Activated CD4-positive, CD25-positive, alpha-beta regulatory T cell treated with anti-CD3 and anti-CD28 coated beads, Interleukin-2, amount 50 U/mL, for 24 hours (primary cell): ENCODE measurements at regions not wholly inside any gene's neighbourhood (a gene's known extent, or its start where the extent isn't known, plus 50 kb on each side); places are given as distances from the start of the nearest gene placed in this dataset.
"Not testable (repeated sequence)": the region's sequence is repeated elsewhere in the genome, so short reads cannot be mapped to it uniquely, and the experiment has no call there.

ENCODE experiments used
- ATAC-seq, 2 donors: fragments of 150-1000 bp; cut with Tn5 transposase; one replicate each; pipeline ENCODE4 v1.10.0; 2021; ENCODE audit warnings: mild to moderate bottlenecking in 1 of 2, moderate library complexity in 1 of 2

DNA sequence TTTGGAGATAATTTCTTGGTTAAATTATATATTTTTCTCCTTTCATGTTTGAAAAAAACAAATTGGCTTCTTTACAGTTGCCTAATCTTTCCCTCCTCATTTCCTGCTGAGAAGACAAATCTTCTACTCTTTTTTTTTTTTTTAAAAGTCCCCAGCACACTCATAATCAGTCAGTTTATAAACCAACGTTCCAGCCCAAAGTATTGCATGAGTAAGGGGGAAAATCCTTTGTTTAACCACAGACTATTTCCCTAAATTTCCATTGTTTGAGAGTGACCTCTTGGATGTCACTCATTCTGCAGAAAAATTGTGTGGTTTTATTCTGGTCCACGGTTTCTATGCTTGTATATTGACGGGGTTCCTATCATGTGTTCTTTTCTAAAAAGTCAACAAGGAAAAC lies 55.1 kb upstream of the TLR4 start:
- no peak for ATAC-seq

DNA sequence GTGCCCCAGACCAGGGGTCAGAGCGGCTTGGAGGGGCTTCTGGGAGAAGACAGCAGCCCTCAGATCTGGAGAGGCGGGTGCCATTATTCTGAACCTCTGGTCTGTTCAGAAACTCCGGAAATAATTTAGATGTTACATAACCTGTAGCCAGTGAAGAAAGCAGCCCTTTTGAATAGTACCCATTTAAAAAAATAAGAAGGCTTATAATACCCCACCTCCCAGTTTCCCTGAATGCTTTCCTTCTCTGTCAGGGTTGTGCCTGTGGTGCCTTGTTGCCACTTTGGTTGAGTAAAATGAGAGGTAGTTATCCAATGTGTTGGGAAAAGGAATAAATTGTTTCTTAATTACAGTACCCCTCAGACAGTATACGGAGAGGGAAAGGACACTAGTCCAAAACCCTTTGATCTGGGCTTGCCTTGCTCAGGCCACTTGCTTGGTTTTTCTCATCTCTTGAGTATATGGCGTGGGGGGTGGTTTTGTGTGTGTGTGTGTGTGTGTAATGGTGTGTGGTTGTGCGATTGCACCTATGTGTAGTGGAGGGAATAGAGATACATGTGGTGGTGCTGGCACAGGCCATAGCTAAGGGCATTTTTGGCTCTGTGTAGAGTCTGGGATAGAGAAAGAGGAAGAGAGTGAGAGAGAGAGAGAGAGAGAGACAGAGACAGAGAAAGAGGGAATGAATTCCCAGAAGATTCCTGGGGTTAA lies 59.1 kb upstream of the TLR4 start:
- ATAC-seq, result no peak

DNA sequence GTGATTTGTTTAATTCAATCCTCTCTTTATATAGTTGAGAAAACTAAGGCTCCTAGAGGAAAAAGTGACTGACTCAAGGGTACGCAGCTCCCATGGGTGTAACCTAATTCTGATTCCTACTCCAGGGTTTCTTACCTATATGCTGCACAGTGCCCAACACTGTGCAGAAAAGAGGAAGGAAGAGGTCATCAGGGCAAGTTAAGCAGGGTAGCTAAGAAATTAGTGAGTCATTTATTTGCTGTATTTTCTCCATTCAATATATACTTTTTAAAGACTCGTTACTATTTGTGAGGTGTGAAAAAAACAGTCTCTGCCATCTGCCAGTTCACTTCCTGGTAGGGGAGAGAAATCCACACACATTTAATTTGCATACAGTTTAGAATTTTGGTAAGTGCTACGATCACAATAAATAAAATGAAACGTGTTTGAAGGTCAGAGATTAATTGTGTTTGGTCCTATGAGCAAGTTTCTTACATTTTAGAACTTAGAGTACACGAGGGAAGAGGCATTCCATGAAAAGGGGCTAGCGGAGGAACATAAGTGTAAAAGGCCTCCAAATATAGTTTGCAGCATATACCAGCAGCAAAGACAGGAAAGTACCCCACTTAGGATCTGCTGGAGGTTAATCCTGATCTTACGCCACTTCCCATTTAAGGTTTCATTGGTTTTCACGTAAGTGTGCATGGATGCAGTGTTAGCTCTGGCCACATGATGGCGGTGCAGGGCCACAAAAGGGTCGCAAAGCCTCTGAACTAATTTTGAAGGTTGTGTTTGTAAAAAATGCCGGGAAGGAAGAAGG lies 59.9 kb upstream of the TLR4 start:
- ATAC-seq, result no peak

DNA sequence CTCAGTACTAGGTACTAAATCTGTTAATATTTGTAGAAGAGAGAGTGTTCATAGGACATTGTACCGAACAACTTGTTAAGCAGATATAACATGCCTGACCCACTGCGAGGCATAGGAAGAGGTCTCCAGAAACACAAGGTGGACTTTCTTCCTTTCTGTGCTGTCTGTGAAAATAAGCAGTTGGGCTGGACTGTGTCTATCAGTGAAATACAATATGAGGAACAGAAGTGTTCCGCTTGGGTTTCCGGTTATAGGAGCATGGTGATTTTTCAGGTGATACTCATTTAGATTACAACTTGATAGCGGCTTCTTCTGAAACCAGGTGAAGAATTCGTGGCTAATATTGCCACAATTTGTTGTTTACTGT lies 60.9 kb upstream of the TLR4 start:
- ATAC-seq, result no peak

DNA sequence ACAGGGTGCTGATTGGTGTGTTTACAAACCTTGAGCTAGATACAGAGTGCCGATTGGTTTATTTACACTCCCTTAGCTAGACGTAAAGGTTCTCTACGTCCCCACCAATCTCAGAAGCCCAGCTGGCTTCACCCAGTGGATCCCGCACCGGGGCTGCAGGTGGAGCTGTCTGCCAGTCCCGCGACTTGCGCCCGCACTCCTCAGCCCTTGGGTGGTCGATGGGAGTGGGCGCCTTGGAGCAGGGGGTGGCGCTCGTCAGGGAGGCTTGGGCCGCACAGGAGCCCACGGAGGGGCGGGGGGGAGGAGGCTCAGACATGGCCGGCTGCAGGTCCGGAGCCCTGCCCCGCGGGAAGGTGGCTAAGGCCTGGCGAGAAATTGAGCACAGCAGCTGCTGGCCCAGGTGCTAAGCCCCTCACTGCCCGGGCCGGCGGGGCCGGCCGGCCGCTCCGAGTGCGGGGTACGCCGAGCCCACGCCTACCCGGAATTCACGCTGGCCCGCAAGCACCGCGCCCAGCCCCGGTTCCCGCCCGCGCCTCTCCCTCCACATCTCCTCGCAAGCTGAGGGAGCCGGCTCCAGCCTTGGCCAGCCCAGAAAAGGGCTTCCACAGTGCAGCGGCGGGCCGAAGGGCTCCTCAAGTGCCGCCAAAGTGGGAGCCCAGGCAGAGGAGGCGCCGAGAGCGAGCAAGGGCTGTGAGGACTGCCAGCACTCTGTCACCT lies 61.5 kb upstream of the TLR4 start:
- not testable (repeated sequence) for ATAC-seq

DNA sequence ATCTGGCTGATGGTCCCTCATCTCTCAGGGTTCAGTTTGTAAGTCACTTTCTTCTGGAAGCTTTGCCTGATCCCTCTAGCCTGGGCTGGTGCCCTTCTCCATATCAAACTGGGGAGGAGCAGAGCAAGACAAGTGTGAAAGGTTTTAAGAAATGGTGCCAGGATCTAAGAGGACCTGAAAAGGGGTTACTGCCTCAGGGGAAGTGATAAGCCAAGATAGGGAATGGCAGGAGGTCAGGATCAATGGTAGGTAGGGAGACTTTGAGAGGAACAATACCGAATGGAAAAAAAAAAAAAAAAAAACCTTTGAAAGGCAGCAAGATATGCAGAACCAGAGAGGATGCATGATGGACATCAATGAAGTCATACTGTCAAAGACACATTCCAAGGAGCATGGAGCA lies 67.5 kb upstream of the TLR4 start:
- ATAC-seq, result no peak

DNA sequence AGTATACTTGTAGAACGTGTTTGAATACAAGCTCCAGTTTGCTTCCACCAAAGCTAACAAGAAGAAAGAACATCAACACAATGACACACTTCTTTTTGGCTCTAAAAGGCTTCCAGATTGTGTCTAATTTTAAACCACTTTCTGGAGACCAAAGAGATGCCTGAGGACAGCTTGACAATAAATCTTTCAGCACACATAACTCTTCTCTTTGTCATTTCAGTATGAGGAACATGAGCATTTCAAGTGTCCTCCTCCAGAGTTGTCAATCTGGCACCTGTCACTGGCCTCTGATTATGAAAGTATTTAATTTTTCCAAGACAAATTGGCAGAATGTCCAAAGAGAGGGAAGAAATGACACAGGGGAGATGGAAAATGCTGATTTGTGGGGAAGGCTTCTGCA lies 79.0 kb upstream of the TLR4 start:
- ATAC-seq, result no peak

DNA sequence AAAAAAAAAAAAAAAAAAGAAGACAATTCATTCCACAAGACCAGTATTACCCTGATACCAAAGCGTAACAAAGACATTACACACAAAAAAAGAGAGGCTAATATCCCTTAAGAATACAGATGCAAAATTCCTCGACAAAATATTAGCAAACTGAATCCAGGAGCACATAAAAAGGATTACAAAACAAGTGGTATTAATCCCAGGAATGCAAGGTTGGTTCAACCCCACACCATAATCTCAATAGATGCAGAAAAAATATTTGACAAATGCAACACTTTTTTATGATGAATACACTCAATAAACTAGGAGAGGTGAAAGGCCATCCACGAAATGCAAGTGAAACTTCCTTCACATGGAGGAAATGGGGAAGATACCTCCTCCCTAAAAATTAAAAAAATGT lies 80.1 kb upstream of the TLR4 start:
- no peak for ATAC-seq

DNA sequence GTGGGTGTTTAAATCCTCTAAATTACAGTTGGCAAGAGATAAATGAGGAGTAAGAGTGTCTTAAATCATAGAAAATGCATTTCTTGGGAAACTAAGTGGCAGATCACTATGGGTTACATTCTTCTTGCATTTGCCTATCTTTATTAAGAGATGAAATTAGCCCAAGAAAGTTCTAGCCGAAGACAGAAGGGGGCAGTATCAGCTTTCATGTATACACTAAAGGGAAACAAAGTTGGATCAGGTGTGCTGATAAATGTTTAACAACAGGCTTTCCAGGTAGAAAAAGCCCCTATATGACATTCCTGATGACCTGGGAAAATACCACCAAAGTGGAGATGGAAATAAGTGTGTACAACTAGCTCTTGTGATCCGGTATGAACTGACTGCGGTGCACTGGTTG lies 81.9 kb upstream of the TLR4 start:
- ATAC-seq, result no peak

DNA sequence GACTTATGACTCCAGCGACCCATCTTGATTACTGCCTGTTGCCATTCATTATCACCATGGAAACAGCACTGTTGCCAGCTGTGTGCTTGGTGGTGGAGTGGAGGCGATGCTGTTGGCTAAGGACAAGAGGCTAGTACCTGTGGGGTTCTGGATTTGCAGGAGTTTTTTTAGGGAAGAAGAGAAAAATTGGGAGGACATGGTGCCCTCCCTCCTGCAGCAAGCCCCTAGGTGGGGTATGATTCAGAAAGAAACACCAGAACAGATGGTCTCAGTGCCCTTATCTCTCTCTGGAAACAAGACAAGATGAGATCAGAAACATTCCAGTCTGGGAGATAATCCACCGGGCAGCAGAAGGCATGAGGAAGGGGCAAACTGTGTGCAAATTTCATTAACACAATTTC lies 87.8 kb upstream of the TLR4 start:
- ATAC-seq, result no peak

DNA sequence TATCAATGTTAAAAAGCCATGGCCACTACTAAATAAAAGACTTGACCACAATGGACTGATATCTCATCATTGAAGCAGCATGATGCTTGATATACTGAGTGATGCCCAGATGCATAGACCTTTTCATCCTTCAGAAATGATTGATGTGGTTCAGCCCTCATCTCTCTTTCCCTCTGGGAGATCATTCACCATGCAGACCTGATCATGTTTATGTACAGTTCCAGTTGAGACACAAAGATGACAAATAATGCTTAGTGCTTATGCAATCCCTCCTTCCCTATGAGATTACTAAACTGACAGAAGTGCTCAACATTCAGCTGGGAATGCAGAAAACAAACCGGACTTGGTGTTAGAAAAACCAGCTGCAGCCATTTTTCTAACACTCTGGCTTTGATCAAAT lies 91.9 kb upstream of the TLR4 start:
- ATAC-seq, result no peak

DNA sequence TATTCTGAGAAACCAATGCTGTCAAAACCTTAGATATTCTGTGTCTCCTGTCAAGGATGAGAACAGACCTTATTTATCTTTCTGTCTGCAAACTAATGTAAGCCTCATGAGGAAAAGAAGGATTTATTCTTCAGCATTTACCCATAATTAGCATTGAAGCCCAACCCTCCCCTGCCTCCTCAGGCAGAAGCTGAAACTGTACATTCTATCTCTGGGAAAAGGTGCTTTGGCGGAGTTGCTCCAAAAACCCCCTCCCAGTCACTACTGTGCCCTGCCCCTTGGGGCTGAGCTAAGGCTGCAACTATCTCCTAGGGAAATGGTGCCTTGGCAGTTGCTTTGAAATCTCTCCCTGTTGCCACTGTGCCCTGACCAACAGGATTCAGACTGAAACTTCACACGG lies 106.2 kb upstream of the TLR4 start:
- ATAC-seq, result no peak

DNA sequence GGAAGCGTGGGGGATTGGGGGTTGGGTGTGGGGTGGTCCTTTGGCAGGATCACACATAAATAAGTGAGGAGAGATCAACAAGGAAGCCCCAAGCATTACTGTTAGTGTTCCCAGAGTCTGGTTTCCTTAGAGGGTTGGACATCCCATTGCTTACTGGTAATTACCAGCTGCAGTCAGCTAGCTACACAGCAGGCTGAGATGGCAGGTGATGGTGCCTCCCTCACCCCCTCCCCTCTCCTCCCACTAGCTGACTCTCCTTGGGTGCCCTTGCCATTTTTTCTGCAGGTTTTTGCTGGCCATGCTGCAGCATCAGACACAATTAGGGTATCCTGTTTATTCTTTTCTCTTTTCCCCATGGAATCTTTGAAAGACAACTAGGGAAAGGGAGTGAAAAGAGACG lies 107.5 kb upstream of the TLR4 start:
- no peak for ATAC-seq

DNA sequence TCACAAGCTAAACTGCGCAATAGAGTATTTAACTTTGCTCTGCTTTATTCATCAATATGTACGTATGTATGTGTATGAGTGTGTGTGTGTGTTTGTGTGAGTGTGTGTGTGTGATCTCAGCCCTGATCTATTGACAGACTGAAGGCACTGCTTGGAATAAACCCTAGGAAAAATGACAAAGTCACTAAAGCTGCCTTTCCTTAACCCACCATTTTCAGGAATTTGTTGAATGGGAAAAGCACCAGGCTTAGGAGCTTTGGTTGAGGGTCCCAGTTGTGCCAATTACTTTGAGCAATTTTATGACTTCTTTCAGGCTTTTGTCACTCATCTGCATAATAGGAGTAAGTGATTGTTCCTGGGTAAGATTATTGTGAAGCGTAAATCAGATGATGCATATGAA lies 108.6 kb upstream of the TLR4 start:
- ATAC-seq, result no peak

DNA sequence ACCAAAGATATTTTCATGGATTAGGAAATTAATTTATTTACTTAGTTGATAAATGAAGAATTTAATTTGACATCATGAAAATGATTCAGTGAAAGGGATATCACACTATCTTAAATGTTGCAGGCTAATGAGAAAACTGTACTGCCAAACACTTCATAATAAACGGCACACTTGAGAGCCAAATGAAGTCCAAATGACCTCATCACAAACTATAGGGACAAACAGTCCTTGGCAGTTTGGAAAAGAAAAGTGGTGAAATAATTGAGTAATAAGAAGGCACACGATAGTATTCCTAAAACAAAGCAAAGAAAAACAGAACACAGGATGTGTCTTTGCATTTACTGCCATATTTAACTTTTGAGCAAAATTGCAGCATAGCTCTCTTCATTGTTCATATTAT lies 116.9 kb upstream of the TLR4 start:
- ATAC-seq, result no peak

DNA sequence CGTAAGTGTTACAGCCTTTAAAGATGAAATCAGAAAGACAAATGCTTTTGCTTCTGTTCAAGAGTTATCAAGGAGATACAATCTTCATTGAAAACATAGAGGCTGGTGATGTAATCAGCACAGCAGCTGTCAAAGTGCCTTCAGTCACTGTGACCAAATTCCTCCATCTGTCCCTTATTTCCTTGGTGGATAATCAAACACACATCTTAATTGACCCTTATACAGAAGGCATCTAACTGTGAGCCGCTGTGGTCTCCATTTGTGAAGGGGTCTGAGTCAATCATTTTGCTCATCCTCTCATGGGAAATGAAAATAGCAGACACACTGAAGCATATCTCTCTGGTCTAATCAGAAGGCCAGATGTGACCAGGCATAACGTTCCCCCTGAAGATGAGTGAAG lies 130.1 kb upstream of the TLR4 start:
- no peak for ATAC-seq

DNA sequence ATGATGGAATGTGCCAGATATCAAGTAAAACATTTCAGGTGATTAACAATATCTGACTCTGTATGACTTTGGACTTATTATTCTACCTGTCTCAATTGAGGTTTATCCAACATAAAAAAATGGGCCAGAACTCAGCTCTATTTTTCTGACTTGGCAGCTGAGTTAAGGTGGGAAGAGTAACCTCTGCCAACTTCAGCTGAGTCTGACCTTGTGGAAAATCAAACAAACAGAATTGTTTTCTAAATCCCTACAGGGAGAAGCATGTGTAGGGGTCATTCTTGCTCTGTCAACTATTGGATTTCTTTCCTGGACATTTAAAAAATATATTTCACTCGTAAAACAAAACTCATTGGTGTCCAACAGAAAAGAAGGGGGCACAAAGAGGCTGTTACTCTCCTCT lies 139.4 kb upstream of the TLR4 start:
- no peak for ATAC-seq

DNA sequence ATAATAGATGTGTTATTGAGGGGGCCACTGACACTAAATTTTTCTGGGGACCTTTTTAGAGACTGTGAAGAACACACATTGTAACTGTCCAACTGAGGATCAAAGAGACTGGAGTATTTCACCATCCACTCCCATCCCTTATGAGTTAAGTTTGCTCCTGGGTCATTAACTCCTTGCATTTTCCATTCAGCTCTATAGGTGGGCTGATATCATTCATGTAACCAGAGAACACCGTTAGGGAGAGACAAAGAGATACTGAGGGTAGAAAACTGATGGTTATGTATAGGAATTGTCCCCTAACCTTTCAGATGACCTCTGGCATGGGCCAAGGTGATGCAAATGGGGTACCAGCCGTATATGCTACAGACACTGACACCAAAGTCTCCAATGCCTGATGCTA lies 142.4 kb upstream of the TLR4 start:
- no peak for ATAC-seq

DNA sequence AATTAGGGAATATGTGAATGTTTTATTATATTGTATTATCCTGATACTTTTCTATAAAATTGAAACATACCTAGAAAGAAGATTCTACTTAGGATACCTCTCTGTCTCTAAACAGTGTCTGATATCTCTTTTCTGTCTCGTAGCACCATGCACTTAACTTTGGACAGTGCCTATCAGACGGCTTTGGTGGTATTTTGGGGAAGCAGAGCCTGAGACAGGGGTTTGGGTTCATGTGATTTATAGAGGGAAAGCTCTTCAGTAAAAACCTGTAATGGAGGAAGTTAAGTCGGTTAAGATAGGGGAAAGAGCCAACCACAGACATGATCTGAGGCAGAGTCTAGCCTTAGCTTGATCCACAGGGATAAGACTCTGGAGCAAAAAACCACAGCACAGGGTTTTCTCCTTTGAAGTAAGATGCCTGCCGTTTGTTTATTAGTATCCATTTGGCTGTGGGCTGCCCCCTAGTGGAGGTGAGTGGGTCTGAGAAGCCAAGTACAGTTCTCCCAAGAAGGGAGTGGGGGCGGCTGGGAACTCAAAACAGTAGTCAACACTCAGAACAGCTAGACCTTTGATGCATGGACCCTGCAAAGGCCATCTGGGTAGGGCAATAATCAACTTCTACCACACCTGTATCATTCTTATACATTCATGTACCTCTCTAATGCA lies 141.2 kb upstream of the ASTN2 start:
- ATAC-seq, result no peak

DNA sequence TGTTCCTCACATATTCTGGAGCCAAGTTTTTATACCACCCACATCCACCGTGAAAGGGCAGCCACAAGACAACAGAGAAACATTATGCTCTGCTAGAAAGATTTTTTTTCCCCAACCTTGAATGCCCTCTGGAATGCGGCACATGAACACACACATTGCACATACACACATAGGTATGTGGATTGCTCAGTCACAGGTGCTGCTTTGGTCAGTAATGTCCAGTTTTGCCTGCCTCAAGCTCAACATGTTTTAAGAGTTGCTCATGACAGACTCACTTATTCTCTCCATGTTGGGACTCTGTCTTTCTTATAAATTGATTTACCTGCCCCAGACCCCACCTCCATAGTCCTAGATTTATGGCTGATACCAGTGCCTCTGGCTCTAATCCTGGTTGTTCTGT lies 138.0 kb upstream of the ASTN2 start:
- no peak for ATAC-seq

DNA sequence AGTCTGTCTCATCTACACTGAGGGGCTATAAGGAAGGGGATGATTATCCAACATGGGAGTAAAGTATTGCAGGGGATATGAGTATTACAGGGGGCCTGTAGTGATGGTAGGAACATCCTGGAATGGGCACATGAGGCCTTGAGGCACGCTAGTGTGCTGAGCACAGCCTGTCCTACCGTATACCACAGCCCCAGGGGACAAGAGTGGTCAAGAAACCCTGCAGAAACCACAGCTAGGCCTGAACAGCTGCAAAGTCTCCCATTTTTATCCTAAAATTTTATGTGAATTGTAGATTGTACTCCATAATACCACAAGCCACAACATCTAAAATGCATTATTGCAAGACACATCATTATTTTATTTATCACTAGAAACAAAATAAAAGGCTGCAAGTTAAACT lies 136.3 kb upstream of the ASTN2 start:
- no peak for ATAC-seq

DNA sequence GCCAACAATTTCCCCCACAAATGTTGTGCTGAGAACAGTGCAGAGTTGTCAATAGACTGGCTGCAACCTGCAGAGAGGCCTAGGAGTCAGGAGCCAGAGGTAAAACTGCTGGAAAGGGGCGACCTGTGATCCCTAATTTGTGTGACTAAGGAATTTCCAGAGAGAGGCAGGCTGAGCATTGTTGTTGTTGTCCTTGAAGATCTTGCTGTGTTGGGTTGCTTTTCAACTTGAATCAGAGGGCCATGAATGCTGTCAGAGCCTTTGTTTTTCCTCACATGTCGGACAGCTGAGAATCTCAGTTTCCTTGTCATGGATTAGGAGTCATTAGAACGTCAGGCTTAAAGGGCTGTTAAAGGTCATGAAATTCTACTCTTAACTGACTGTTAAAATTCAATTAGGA lies 134.6 kb upstream of the ASTN2 start:
- no peak for ATAC-seq

DNA sequence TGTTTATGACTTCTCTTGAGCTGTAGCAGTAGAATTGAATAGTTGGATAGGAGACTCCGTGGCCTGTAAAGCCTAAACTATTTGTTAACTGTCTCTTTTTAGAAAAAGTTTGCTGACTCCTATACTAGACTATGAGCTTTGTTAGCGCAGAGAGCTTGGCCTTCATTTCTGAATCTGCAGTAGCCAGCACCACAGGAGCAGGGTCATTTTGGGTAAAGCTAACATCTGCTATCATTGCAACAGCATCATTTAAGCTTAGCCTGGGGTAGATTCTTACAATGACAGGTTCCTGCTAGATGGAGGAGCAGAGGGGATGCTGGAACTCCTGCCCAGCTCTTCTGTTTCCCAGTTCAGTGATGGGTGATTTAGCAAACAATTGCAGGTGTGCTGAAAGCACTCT lies 133.7 kb upstream of the ASTN2 start:
- no peak for ATAC-seq

DNA sequence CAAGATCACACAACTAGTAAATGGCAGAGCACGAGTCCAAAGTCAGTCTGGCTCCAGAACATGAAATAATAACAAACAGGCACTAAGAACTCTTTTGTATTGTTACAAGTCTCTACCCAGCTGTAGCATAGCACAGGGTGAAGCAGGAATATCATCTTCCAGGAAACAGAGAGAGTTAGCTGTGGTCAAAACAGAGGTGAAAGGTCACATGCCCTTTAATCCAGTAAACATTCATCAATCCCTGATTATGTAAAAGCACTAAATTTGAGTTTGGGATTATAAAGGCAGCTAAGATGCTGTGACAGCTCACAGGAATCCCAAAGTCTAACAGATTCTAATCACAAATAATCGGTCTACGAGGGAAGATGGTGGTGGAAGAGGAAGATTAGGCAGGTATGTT lies 133.0 kb upstream of the ASTN2 start:
- no peak for ATAC-seq
